GM19324 (cell line): ENCODE measurements at regions not wholly inside any gene's neighbourhood (a gene's known extent, or its start where the extent isn't known, plus 50 kb on each side); places are given as distances from the start of the nearest gene placed in this dataset.

Experiments
- ATAC-seq: cut with Tn5 transposase; IDR thresholded peaks from one replicate; pipeline ENCODE4 v1.9.1; 2021; ENCODE audit warnings: mild to moderate bottlenecking, moderate library complexity; ENCODE audit not compliant: unreplicated experiment, low FRiP score

GRCh38 chr2:9089831-9090230 is 86.3 kb upstream of the MBOAT2 start:
- no peak for ATAC-seq

GRCh38 chr2:9087121-9087681 is 83.7 kb upstream of the MBOAT2 start:
- ATAC-seq: no peak

- no peak for ATAC-seq
These were observed 83.0 kb upstream of the MBOAT2 start for GRCh38 chr2:9086465-9086864.

GRCh38 chr2:9085353-9085752 is 81.9 kb upstream of the MBOAT2 start:
- ATAC-seq: no peak

GRCh38 chr2:9083287-9083686 is 79.8 kb upstream of the MBOAT2 start:
- no peak for ATAC-seq

- ATAC-seq: no peak
These were observed 78.7 kb upstream of the MBOAT2 start for GRCh38 chr2:9082158-9082557.

GRCh38 chr2:9081750-9082149 is 78.3 kb upstream of the MBOAT2 start:
- ATAC-seq: no peak

- no peak for ATAC-seq
These were observed 74.9 kb upstream of the MBOAT2 start for GRCh38 chr2:9078405-9078804.

GRCh38 chr2:9077691-9078090 is 74.2 kb upstream of the MBOAT2 start:
- ATAC-seq: no peak

- no peak for ATAC-seq
These were observed 73.3 kb upstream of the MBOAT2 start for GRCh38 chr2:9076755-9077154.

GRCh38 chr2:9076210-9076609 is 72.7 kb upstream of the MBOAT2 start:
- ATAC-seq: no peak

GRCh38 chr2:9074930-9075329 is 71.4 kb upstream of the MBOAT2 start:
- no peak for ATAC-seq

GRCh38 chr2:9071584-9072124 is 68.2 kb upstream of the MBOAT2 start:
- no peak for ATAC-seq

GRCh38 chr2:9071032-9071431 is 67.5 kb upstream of the MBOAT2 start:
- no peak for ATAC-seq

- no peak for ATAC-seq
These were observed 66.1 kb upstream of the MBOAT2 start for GRCh38 chr2:9069543-9069942.

- no peak for ATAC-seq
These were observed 62.4 kb upstream of the MBOAT2 start for GRCh38 chr2:9065901-9066300.

- ATAC-seq: no peak
These were observed 59.6 kb upstream of the MBOAT2 start for GRCh38 chr2:9063023-9063606.

- ATAC-seq: no peak
These were observed 57.3 kb upstream of the MBOAT2 start for GRCh38 chr2:9060819-9061218.

GRCh38 chr2:9057939-9058761 is 54.7 kb upstream of the MBOAT2 start:
- ATAC-seq: no peak

GRCh38 chr2:9055471-9055870 is 52.0 kb upstream of the MBOAT2 start:
- ATAC-seq: no peak

GRCh38 chr2:9053534-9053931 is 50.0 kb upstream of the MBOAT2 start:
- ATAC-seq: no peak
